Endothelial cell of umbilical vein (primary cell): ENCODE measurements at regions not wholly inside any gene's neighbourhood (a gene's known extent, or its start where the extent isn't known, plus 50 kb on each side); places are given as distances from the start of the nearest gene placed in this dataset.

Experiments
- EZH2 ChIP-seq: IDR thresholded peaks from 2 replicates; pipeline ENCODE4 v1.6.1; 2012; ENCODE audit warnings: borderline replicate concordance, low read depth, mild to moderate bottlenecking, moderate library complexity, low read length, inconsistent platforms; ENCODE audit not compliant: severe bottlenecking
- FOS ChIP-seq: IDR thresholded peaks from 2 replicates; pipeline ENCODE4 v1.6.1; 2011; ENCODE audit warnings: mild to moderate bottlenecking, low read length, moderate library complexity, borderline replicate concordance; ENCODE audit not compliant: insufficient read depth
- POLR2A ChIP-seq: IDR thresholded peaks from 2 replicates; pipeline ENCODE4 v1.6.1; 2012; ENCODE audit warnings: low read depth, mild to moderate bottlenecking, control low read depth, low read length
- POLR2AphosphoS5 ChIP-seq: IDR thresholded peaks from 2 replicates; pipeline ENCODE4 v1.6.1; 2012; ENCODE audit warnings: low read depth, mild to moderate bottlenecking, control low read depth, low read length, moderate library complexity; ENCODE audit not compliant: insufficient read depth
- TF ChIP-seq, protein P1 (sequence below), 2 donors: IDR thresholded peaks; 1 replicate in 1 of 2; 2 replicates in 1 of 2; pipeline ENCODE4 v1.5.1; 2011; ENCODE audit warnings: low read length in 2 of 2, mild to moderate bottlenecking in 2 of 2, moderate library complexity in 2 of 2, control low read depth in 1 of 2, inconsistent platforms in 1 of 2, low read depth in 1 of 2; ENCODE audit not compliant: insufficient read depth in 1 of 2; ENCODE audit errors: extremely low read depth in 1 of 2
- TF ChIP-seq, protein P2 (sequence below): IDR thresholded peaks from 2 replicates; pipeline ENCODE4 v1.6.1; 2011; ENCODE audit not compliant: insufficient read depth, insufficient read length

- TF ChIP-seq, protein P1, sequence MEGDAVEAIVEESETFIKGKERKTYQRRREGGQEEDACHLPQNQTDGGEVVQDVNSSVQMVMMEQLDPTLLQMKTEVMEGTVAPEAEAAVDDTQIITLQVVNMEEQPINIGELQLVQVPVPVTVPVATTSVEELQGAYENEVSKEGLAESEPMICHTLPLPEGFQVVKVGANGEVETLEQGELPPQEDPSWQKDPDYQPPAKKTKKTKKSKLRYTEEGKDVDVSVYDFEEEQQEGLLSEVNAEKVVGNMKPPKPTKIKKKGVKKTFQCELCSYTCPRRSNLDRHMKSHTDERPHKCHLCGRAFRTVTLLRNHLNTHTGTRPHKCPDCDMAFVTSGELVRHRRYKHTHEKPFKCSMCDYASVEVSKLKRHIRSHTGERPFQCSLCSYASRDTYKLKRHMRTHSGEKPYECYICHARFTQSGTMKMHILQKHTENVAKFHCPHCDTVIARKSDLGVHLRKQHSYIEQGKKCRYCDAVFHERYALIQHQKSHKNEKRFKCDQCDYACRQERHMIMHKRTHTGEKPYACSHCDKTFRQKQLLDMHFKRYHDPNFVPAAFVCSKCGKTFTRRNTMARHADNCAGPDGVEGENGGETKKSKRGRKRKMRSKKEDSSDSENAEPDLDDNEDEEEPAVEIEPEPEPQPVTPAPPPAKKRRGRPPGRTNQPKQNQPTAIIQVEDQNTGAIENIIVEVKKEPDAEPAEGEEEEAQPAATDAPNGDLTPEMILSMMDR (IDR thresholded peaks at IDR 0.05; ENCODE audit: extremely low read depth in 1 of 2, insufficient read depth in 1 of 2, low read depth in 1 of 2, low read length in 2 of 2): no peak
- TF ChIP-seq POLR2AphosphoS5 (no peak), POLR2A (no peak), EZH2 (no peak), FOS (no peak)
- TF ChIP-seq, protein P2, sequence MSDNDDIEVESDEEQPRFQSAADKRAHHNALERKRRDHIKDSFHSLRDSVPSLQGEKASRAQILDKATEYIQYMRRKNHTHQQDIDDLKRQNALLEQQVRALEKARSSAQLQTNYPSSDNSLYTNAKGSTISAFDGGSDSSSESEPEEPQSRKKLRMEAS: no peak
Measured at GRCh38 chr21:34202553-34203372, 129.4 kb downstream of the MRPS6 start.
